GM12874 (cell line): ENCODE measurements at regions not wholly inside any gene's neighbourhood (a gene's known extent, or its start where the extent isn't known, plus 50 kb on each side); places are given as distances from the start of the nearest gene placed in this dataset.

Source experiments
- CTCF ChIP-seq: IDR thresholded peaks from 2 replicates; pipeline ENCODE4 v1.5.1; 2011; ENCODE audit warnings: low read depth, mild to moderate bottlenecking, control low read depth, low read length, moderate library complexity; ENCODE audit not compliant: insufficient read depth

- no peak for TF ChIP-seq CTCF
Observed at GRCh38 chr16:63481060-63481459, 1444.8 kb upstream of the CDH8 start.

- no peak for TF ChIP-seq CTCF
Observed at GRCh38 chr16:63473725-63474124, 1437.5 kb upstream of the CDH8 start.

GRCh38 chr16:63467513-63467912, 1431.3 kb upstream of the CDH8 start:
- no peak for TF ChIP-seq CTCF

GRCh38 chr16:63462316-63462715, 1426.1 kb upstream of the CDH8 start:
- TF ChIP-seq CTCF = no peak

- TF ChIP-seq CTCF = no peak
Observed at GRCh38 chr16:63461248-63461841, 1425.1 kb upstream of the CDH8 start.

GRCh38 chr16:63458846-63459245, 1422.6 kb upstream of the CDH8 start:
- TF ChIP-seq CTCF = no peak

- no peak for TF ChIP-seq CTCF
Observed at GRCh38 chr16:63457869-63458268, 1421.6 kb upstream of the CDH8 start.
